ENCODE measurements at regions not wholly inside any gene's neighbourhood (a gene's known extent, or its start where the extent isn't known, plus 50 kb on each side); places are given as distances from the start of the nearest gene placed in this dataset.

DNA sequence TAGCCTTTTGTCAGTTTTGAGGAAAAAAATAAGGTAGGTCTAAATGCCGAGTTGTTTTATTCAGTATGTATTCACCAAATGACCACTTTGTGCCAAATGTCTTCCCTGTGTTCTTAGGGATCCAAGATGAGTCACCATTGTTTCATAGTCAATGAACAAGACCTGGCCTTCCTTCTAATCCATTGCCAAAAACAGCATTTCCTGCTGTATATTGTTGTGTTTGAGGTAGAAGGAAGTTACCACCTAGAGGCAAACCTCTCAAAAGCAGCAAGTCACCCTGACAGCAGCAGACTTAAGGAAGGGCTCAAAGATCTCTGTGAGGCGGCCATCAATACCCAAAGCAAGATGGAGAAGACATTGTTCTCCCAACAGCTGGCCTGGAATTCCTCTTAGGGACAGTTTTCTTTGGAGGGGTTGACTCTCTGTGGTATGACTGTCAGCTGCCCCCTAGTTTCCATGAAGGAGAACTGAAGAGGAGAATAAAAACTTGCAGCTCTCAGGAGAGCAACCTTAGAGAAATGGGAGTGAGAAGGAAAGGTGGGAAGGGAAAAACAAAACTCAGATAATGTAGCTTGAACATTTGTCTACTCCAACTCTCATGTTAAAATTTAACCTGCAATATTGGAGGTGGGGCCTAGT lies 328.3 kb downstream of the LRATD1 start:
- TF ChIP-seq, protein P1, sequence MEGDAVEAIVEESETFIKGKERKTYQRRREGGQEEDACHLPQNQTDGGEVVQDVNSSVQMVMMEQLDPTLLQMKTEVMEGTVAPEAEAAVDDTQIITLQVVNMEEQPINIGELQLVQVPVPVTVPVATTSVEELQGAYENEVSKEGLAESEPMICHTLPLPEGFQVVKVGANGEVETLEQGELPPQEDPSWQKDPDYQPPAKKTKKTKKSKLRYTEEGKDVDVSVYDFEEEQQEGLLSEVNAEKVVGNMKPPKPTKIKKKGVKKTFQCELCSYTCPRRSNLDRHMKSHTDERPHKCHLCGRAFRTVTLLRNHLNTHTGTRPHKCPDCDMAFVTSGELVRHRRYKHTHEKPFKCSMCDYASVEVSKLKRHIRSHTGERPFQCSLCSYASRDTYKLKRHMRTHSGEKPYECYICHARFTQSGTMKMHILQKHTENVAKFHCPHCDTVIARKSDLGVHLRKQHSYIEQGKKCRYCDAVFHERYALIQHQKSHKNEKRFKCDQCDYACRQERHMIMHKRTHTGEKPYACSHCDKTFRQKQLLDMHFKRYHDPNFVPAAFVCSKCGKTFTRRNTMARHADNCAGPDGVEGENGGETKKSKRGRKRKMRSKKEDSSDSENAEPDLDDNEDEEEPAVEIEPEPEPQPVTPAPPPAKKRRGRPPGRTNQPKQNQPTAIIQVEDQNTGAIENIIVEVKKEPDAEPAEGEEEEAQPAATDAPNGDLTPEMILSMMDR (IDR thresholded peaks at IDR 0.05) = no peak
- TF ChIP-seq EZH2phosphoT487 (IDR thresholded peaks at IDR 0.05; ENCODE audit: borderline replicate concordance, low read depth) = no peak
- no peak for TF ChIP-seq SMC3 (IDR thresholded peaks at IDR 0.05; ENCODE audit: low read depth, low read length)
- TF ChIP-seq, protein P2, sequence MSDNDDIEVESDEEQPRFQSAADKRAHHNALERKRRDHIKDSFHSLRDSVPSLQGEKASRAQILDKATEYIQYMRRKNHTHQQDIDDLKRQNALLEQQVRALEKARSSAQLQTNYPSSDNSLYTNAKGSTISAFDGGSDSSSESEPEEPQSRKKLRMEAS (IDR thresholded peaks at IDR 0.05; ENCODE audit: low read depth) = no peak
- no peak for TF ChIP-seq FOXM1 (IDR thresholded peaks at IDR 0.05; ENCODE audit: low read depth)
- TF ChIP-seq RCOR1 (IDR thresholded peaks at IDR 0.05; ENCODE audit: low read length) = no peak
- TF ChIP-seq YY1 (IDR thresholded peaks at IDR 0.05; ENCODE audit: low read depth) = no peak
- TF ChIP-seq, protein P3, sequence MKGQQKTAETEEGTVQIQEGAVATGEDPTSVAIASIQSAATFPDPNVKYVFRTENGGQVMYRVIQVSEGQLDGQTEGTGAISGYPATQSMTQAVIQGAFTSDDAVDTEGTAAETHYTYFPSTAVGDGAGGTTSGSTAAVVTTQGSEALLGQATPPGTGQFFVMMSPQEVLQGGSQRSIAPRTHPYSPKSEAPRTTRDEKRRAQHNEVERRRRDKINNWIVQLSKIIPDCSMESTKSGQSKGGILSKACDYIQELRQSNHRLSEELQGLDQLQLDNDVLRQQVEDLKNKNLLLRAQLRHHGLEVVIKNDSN (IDR thresholded peaks at IDR 0.05; ENCODE audit: borderline replicate concordance, low read depth) = no peak
- TF ChIP-seq, protein P4, sequence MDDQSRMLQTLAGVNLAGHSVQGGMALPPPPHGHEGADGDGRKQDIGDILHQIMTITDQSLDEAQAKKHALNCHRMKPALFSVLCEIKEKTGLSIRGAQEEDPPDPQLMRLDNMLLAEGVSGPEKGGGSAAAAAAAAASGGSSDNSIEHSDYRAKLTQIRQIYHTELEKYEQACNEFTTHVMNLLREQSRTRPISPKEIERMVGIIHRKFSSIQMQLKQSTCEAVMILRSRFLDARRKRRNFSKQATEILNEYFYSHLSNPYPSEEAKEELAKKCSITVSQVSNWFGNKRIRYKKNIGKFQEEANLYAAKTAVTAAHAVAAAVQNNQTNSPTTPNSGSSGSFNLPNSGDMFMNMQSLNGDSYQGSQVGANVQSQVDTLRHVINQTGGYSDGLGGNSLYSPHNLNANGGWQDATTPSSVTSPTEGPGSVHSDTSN (IDR thresholded peaks at IDR 0.05) = no peak
- TF ChIP-seq MXI1 (IDR thresholded peaks at IDR 0.05; ENCODE audit: low read depth, low read length) = no peak

Measured in SK-N-SH (cell line).